HL-60 (cell line): ENCODE measurements at regions not wholly inside any gene's neighbourhood (a gene's known extent, or its start where the extent isn't known, plus 50 kb on each side); places are given as distances from the start of the nearest gene placed in this dataset.

Experiments used
- DNase-seq, 2 experiments: peaks; one replicate each; pipeline ENCODE4 v3.0.0-alpha.2; 2010 to 2020; ENCODE audit warnings: low read depth in 1 of 2, low spot score in 1 of 2
- H3K27ac ChIP-seq: fragments of 250-450 bp; sonication (Bioruptor Pico); replicated peaks from 2 replicates; pipeline ENCODE4 v1.5.1; 2020; ENCODE audit warnings: mild to moderate bottlenecking, moderate library complexity
- H3K27me3 ChIP-seq: fragments of 250-450 bp; sonication (Bioruptor Pico); 2 replicates; pipeline ENCODE4 v1.5.1; 2021; ENCODE audit warnings: mild to moderate bottlenecking, moderate library complexity; ENCODE audit not compliant: insufficient read depth, poor library complexity, severe bottlenecking
- H3K4me3 ChIP-seq: replicated peaks from 2 replicates; pipeline ENCODE4 v1.5.1; 2011; ENCODE audit warnings: mild to moderate bottlenecking, control low read depth, low read length; ENCODE audit not compliant: insufficient read depth
- GABPA ChIP-seq: IDR thresholded peaks from 2 replicates; pipeline ENCODE4 v1.6.1; 2012; ENCODE audit warnings: low read depth
- POLR2AphosphoS5 ChIP-seq: IDR thresholded peaks from 2 replicates; pipeline ENCODE4 v1.6.1; 2012; ENCODE audit warnings: low read depth
- SPI1 ChIP-seq: IDR thresholded peaks from 2 replicates; pipeline ENCODE4 v1.6.1; 2012; ENCODE audit warnings: low read depth, mild to moderate bottlenecking, borderline replicate concordance
- TF ChIP-seq, protein P1 (sequence below): IDR thresholded peaks from 2 replicates; pipeline ENCODE4 v1.6.1; 2012; ENCODE audit warnings: low read depth; ENCODE audit not compliant: insufficient replicate concordance
- TF ChIP-seq, protein P2 (sequence below): IDR thresholded peaks from one replicate; pipeline ENCODE4 v1.5.1; 2011; ENCODE audit warnings: low read length, control low read depth, inconsistent platforms; ENCODE audit not compliant: insufficient read depth

DNA sequence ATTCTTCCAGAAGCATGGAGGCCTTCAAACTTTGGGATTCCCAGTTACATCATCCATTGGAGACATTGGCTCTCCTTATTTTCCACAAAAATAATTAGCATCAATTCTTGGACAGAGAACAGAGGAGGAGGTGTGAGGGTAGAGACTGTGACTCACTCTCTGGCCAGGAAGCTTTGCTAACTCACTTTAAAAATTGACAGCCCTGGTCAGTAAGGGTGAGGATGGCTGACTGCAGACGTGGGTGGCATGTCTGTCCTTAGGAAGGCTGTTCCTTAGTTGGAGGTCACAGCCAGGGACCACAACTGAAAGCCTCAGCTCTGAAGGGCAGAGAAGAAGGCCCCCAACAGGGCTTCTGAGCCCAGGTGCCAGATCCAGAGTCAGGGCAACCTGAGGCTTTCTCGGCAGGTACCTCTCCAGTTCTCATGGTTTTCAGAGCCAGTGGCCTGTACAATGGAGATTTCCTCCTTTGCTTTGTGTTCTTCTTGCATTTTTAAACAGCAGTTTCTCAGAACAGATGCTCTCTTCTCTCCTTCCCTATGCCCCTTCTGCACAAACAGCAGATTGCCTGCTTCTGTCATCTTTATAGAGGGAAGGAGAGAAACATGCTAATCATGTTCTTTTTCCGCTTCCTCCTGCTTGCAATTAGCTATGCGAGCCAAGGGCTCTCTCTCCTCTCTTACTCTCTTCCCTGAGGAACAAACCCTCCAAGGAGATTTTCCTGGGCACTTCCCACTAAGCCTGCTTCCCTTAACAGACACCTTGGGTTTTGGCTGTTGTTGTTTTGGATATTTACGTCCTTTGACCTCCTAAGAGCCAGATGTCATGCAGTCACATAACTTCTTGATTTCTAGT lies 92.5 kb upstream of the ZNF366 start:
- no peak overlapping the region for H3K4me3 ChIP-seq
- no peak for DNase-seq
- H3K27ac ChIP-seq = no peak overlapping the region
- no peak for TF ChIP-seq POLR2AphosphoS5
- TF ChIP-seq, protein P1, sequence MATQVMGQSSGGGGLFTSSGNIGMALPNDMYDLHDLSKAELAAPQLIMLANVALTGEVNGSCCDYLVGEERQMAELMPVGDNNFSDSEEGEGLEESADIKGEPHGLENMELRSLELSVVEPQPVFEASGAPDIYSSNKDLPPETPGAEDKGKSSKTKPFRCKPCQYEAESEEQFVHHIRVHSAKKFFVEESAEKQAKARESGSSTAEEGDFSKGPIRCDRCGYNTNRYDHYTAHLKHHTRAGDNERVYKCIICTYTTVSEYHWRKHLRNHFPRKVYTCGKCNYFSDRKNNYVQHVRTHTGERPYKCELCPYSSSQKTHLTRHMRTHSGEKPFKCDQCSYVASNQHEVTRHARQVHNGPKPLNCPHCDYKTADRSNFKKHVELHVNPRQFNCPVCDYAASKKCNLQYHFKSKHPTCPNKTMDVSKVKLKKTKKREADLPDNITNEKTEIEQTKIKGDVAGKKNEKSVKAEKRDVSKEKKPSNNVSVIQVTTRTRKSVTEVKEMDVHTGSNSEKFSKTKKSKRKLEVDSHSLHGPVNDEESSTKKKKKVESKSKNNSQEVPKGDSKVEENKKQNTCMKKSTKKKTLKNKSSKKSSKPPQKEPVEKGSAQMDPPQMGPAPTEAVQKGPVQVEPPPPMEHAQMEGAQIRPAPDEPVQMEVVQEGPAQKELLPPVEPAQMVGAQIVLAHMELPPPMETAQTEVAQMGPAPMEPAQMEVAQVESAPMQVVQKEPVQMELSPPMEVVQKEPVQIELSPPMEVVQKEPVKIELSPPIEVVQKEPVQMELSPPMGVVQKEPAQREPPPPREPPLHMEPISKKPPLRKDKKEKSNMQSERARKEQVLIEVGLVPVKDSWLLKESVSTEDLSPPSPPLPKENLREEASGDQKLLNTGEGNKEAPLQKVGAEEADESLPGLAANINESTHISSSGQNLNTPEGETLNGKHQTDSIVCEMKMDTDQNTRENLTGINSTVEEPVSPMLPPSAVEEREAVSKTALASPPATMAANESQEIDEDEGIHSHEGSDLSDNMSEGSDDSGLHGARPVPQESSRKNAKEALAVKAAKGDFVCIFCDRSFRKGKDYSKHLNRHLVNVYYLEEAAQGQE = no peak
- TF ChIP-seq GABPA = no peak
- TF ChIP-seq, protein P2, sequence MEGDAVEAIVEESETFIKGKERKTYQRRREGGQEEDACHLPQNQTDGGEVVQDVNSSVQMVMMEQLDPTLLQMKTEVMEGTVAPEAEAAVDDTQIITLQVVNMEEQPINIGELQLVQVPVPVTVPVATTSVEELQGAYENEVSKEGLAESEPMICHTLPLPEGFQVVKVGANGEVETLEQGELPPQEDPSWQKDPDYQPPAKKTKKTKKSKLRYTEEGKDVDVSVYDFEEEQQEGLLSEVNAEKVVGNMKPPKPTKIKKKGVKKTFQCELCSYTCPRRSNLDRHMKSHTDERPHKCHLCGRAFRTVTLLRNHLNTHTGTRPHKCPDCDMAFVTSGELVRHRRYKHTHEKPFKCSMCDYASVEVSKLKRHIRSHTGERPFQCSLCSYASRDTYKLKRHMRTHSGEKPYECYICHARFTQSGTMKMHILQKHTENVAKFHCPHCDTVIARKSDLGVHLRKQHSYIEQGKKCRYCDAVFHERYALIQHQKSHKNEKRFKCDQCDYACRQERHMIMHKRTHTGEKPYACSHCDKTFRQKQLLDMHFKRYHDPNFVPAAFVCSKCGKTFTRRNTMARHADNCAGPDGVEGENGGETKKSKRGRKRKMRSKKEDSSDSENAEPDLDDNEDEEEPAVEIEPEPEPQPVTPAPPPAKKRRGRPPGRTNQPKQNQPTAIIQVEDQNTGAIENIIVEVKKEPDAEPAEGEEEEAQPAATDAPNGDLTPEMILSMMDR = no peak
- no peak for TF ChIP-seq SPI1
- no peaks in the 10 kb centered on the region for H3K27me3 ChIP-seq

DNA sequence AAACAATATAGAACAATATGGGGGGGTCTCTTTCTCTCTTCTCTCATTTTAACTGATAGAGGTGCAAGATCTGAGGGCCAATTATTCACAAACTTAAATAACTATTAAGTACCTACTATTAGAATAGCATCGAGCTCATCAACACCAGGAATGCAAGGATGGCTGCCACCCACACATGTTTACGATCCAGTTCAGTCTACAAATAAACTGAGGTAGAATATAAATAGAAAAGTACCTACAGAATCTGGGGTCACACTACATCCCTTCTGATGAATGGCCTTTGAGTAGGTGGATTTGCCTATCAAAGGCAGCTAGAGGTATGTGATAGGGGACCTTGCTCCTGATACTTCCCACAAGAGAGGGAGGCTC lies 91.8 kb upstream of the ZNF366 start:
- no peaks in the 10 kb centered on the region for H3K27me3 ChIP-seq
- TF ChIP-seq SPI1 (no peak), GABPA (no peak), POLR2AphosphoS5 (no peak)
- TF ChIP-seq, protein P2 = no peak
- TF ChIP-seq, protein P1 = no peak
- no peak for DNase-seq
- H3K27ac ChIP-seq = no peak overlapping the region
- H3K4me3 ChIP-seq = no peak overlapping the region

DNA sequence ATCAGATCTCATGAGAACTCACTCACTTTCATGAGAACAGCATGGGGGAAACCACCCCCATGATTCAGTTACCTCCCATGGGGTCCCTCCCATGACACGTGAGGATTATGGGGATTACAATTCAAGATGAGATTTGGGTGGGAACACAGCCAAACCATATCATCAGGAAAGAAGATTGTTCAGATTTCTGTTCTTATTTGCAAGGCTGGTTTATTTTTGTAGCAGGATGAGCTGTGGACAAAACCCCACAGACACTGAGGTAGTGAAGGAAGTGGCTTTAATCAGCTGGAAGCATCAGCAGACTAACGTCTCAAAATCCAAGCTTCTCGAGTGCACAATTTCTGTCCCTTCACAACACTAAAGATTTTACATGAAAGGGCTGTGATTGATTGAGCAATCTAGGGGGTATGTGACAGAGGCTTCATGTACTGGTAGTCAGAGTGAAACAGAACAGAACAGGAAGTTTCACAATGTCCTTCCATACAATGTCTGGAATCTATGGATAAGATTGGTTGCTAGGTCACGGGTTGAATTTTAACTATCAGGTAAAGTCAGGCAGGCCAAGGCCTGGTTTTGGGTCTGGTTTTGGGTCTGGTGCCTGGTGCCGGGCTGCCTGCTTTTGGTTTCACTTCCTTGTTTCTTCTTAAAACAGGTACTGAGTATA lies 91.3 kb upstream of the ZNF366 start:
- Histone ChIP-seq H3K4me3 (no peak overlapping the region), H3K27ac (no peak overlapping the region), H3K27me3 (no peaks in the 10 kb centered on the region)
- TF ChIP-seq POLR2AphosphoS5 (no peak), SPI1 (no peak), GABPA (no peak)
- TF ChIP-seq, protein P2 = no peak
- TF ChIP-seq, protein P1 = no peak
- DNase-seq = peak; percentile 3 to 41
